HG02970 (cell line): ENCODE measurements at regions not wholly inside any gene's neighbourhood (a gene's known extent, or its start where the extent isn't known, plus 50 kb on each side); places are given as distances from the start of the nearest gene placed in this dataset.

Source experiments
- ATAC-seq: cut with Tn5 transposase; IDR thresholded peaks from one replicate; pipeline ENCODE4 v1.9.1; 2021; ENCODE audit warnings: mild to moderate bottlenecking, moderate library complexity, moderate number of reproducible peaks; ENCODE audit not compliant: unreplicated experiment, low FRiP score

- ATAC-seq = no peak
These were observed 146.2 kb upstream of the CBLB start for GRCh38 chr3:106014971-106015370.

GRCh38 chr3:106018102-106018501, 149.3 kb upstream of the CBLB start:
- no peak for ATAC-seq

- ATAC-seq = no peak
These were observed 150.2 kb upstream of the CBLB start for GRCh38 chr3:106018929-106019550.

- ATAC-seq = no peak
These were observed 154.1 kb upstream of the CBLB start for GRCh38 chr3:106022913-106023312.

- no peak for ATAC-seq
These were observed 156.4 kb upstream of the CBLB start for GRCh38 chr3:106025151-106025722.

- ATAC-seq = no peak
These were observed 161.3 kb upstream of the CBLB start for GRCh38 chr3:106029954-106030626.

GRCh38 chr3:106030627-106030963, 161.8 kb upstream of the CBLB start:
- no peak for ATAC-seq

GRCh38 chr3:106032479-106032878, 163.7 kb upstream of the CBLB start:
- ATAC-seq = no peak

- no peak for ATAC-seq
These were observed 164.8 kb upstream of the CBLB start for GRCh38 chr3:106033654-106034053.

- ATAC-seq = no peak
These were observed 165.5 kb upstream of the CBLB start for GRCh38 chr3:106034313-106034712.

GRCh38 chr3:106035619-106036018, 166.8 kb upstream of the CBLB start:
- no peak for ATAC-seq

- no peak for ATAC-seq
These were observed 167.9 kb upstream of the CBLB start for GRCh38 chr3:106036696-106037095.

- no peak for ATAC-seq
These were observed 178.4 kb upstream of the CBLB start for GRCh38 chr3:106047221-106047620.

- ATAC-seq = no peak
These were observed 180.2 kb upstream of the CBLB start for GRCh38 chr3:106048946-106049481.

- ATAC-seq = no peak
These were observed 181.0 kb upstream of the CBLB start for GRCh38 chr3:106049821-106050220.

- no peak for ATAC-seq
These were observed 188.1 kb upstream of the CBLB start for GRCh38 chr3:106056931-106057330.

GRCh38 chr3:106058475-106058874, 189.7 kb upstream of the CBLB start:
- no peak for ATAC-seq

GRCh38 chr3:106059953-106060517, 191.2 kb upstream of the CBLB start:
- ATAC-seq = no peak

GRCh38 chr3:106063909-106064308, 195.1 kb upstream of the CBLB start:
- ATAC-seq = no peak

GRCh38 chr3:106065831-106066230, 197.0 kb upstream of the CBLB start:
- no peak for ATAC-seq

- peak; percentile 63 for ATAC-seq
These were observed 198.9 kb upstream of the CBLB start for GRCh38 chr3:106067711-106068110.

- ATAC-seq = no peak
These were observed 199.6 kb upstream of the CBLB start for GRCh38 chr3:106068381-106068780.
